ENCODE measurements at regions not wholly inside any gene's neighbourhood (a gene's known extent, or its start where the extent isn't known, plus 50 kb on each side); places are given as distances from the start of the nearest gene placed in this dataset.

DNA sequence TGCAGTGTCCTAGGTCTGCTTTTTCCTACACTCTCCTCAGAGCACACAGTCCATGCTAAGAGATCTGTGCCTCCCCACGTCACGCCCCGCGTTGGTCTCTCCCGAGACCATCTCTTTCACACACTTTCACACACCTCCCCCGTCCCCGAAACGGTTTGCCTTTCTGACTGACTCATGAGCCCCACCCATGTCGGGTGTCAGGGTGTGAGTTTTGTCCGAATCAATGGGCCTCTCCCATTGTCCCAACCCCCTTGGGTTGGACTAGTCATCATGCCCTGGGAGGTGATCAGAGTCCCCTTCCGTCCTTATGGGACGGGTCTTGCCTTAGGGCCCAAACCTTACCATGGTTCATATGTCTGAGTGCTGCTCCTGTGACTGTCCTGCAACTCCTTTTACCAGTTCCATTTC lies 214.0 kb upstream of the HTR2A start:
- TF ChIP-seq EZH2 (conservative IDR thresholded peaks at IDR 0.05; ENCODE audit: low read depth, low read length) (no peak), PITX1 (CRISPR knock-in tag; IDR thresholded peaks at IDR 0.05) (no peak), KAT7 (CRISPR knock-in tag; IDR thresholded peaks at IDR 0.05; ENCODE audit: borderline replicate concordance) (no peak), MAF1 (CRISPR knock-in tag; IDR thresholded peaks at IDR 0.05; ENCODE audit: borderline replicate concordance) (no peak), MTF2 (CRISPR knock-in tag; IDR thresholded peaks at IDR 0.05; ENCODE audit: borderline replicate concordance) (no peak), ZNF121 (CRISPR knock-in tag; IDR thresholded peaks at IDR 0.05) (no peak), TAF1 (CRISPR knock-in tag; IDR thresholded peaks at IDR 0.05) (no peak), HDAC6 (IDR thresholded peaks at IDR 0.05; ENCODE audit: low read depth, low read length) (no peak), CBX5 (CRISPR knock-in tag; IDR thresholded peaks at IDR 0.05; ENCODE audit: borderline replicate concordance) (no peak), HNRNPH1 (optimal IDR thresholded peaks at IDR 0.05; ENCODE audit: low read depth, low read length) (no peak)
- TF ChIP-seq, protein P1, sequence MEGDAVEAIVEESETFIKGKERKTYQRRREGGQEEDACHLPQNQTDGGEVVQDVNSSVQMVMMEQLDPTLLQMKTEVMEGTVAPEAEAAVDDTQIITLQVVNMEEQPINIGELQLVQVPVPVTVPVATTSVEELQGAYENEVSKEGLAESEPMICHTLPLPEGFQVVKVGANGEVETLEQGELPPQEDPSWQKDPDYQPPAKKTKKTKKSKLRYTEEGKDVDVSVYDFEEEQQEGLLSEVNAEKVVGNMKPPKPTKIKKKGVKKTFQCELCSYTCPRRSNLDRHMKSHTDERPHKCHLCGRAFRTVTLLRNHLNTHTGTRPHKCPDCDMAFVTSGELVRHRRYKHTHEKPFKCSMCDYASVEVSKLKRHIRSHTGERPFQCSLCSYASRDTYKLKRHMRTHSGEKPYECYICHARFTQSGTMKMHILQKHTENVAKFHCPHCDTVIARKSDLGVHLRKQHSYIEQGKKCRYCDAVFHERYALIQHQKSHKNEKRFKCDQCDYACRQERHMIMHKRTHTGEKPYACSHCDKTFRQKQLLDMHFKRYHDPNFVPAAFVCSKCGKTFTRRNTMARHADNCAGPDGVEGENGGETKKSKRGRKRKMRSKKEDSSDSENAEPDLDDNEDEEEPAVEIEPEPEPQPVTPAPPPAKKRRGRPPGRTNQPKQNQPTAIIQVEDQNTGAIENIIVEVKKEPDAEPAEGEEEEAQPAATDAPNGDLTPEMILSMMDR (CRISPR knock-in tag; IDR thresholded peaks at IDR 0.05) = no peak

Data from HepG2 (cell line).